C4-2B (cell line): ENCODE measurements at regions not wholly inside any gene's neighbourhood (a gene's known extent, or its start where the extent isn't known, plus 50 kb on each side); places are given as distances from the start of the nearest gene placed in this dataset.

Experiments
- CTCF ChIP-seq: fragments of 450-650 bp; conservative IDR thresholded peaks from 2 replicates; pipeline ENCODE4 v1.5.1; 2017; ENCODE audit warnings: mild to moderate bottlenecking
- ZFX ChIP-seq: fragments of 450-650 bp; IDR thresholded peaks from 2 replicates; pipeline ENCODE4 v1.6.1; 2017

DNA sequence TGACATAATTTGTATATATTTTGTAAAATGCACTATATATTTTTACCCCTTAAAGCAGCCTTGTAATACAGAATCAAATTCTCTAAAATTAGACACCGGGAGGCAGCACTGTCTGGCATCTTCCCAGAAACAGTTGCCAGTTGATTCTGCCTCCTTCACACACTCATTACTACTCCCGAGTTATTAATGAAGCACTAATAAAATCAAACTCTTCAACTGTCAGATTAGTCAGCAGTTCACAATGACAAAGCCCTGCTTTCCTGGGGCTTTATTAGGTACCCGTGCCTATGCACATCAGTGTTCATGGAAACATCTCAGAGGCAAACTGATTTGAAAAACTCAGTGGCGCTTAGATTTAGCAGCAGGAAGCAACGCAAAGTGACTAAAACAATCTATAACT lies 103.5 kb upstream of the VEGFC start:
- TF ChIP-seq CTCF: no peak
- TF ChIP-seq ZFX: no peak
